ENCODE measurements at regions not wholly inside any gene's neighbourhood (a gene's known extent, or its start where the extent isn't known, plus 50 kb on each side); places are given as distances from the start of the nearest gene placed in this dataset.

- H3K27me3 ChIP-seq (ENCODE audit: control insufficient read depth, insufficient read depth, low read length): no peaks in the 10 kb centered on the region
- no peak overlapping the region for H3K4me2 ChIP-seq (ENCODE audit: low read length)
- H3K4me1 ChIP-seq: no peaks in the 10 kb centered on the region
- H2AFZ ChIP-seq: no peak overlapping the region
- H3K9me3 ChIP-seq (ENCODE audit: control insufficient read depth, low read length): no peaks in the 10 kb centered on the region
- no peak overlapping the region for H3K27ac ChIP-seq
- H3K79me2 ChIP-seq: no peaks in the 10 kb centered on the region
- no peak overlapping the region for H3K9ac ChIP-seq
- H3K36me3 ChIP-seq (ENCODE audit: control insufficient read depth, insufficient read depth, low read length): no peaks in the 10 kb centered on the region
- no peak for TF ChIP-seq CTCF (IDR thresholded peaks at IDR 0.05)
- H3K4me3 ChIP-seq (ENCODE audit: low read depth, low read length): no peak overlapping the region
Measured at GRCh38 chr2:242056785-242057184, 187.3 kb downstream of the RTP5 start.

GRCh38 chr2:242057379-242058040 lies 188.0 kb downstream of the RTP5 start:
- no peaks in the 10 kb centered on the region for H3K9me3 ChIP-seq (ENCODE audit: control insufficient read depth, low read length)
- no peak overlapping the region for H3K9ac ChIP-seq
- TF ChIP-seq CTCF (IDR thresholded peaks at IDR 0.05): no peak

GRCh38 chr2:242058116-242058680 lies 188.7 kb downstream of the RTP5 start:
- no peaks in the 10 kb centered on the region for H3K9me3 ChIP-seq (ENCODE audit: control insufficient read depth, low read length)
- H2AFZ ChIP-seq: no peak overlapping the region
- no peak overlapping the region for H3K27ac ChIP-seq
- no peaks in the 10 kb centered on the region for H3K36me3 ChIP-seq (ENCODE audit: control insufficient read depth, insufficient read depth, low read length)
- TF ChIP-seq CTCF (IDR thresholded peaks at IDR 0.05): no peak
- H3K27me3 ChIP-seq (ENCODE audit: control insufficient read depth, insufficient read depth, low read length): no peaks in the 10 kb centered on the region
- no peaks in the 10 kb centered on the region for H3K79me2 ChIP-seq
- no peak overlapping the region for H3K4me2 ChIP-seq (ENCODE audit: low read length)
- H3K4me3 ChIP-seq (ENCODE audit: low read depth, low read length): no peak overlapping the region
- H3K4me1 ChIP-seq: no peaks in the 10 kb centered on the region
- H3K9ac ChIP-seq: no peak overlapping the region

More at GRCh38 chr2:242057379-242058040, 188.0 kb downstream of the RTP5 start:
- no peaks in the 10 kb centered on the region for H3K27me3 ChIP-seq (ENCODE audit: control insufficient read depth, insufficient read depth, low read length)
- no peak overlapping the region for H3K27ac ChIP-seq
- H3K79me2 ChIP-seq: no peaks in the 10 kb centered on the region
- no peak overlapping the region for H2AFZ ChIP-seq
- H3K36me3 ChIP-seq (ENCODE audit: control insufficient read depth, insufficient read depth, low read length): no peaks in the 10 kb centered on the region
- H3K4me3 ChIP-seq (ENCODE audit: low read depth, low read length): no peak overlapping the region
- H3K4me1 ChIP-seq: no peaks in the 10 kb centered on the region
- no peak overlapping the region for H3K4me2 ChIP-seq (ENCODE audit: low read length)

- H3K9ac ChIP-seq: no peak overlapping the region
- H3K79me2 ChIP-seq: no peaks in the 10 kb centered on the region
- H3K36me3 ChIP-seq (ENCODE audit: control insufficient read depth, insufficient read depth, low read length): no peaks in the 10 kb centered on the region
- H3K27me3 ChIP-seq (ENCODE audit: control insufficient read depth, insufficient read depth, low read length): no peaks in the 10 kb centered on the region
- no peak for TF ChIP-seq CTCF (IDR thresholded peaks at IDR 0.05)
- H3K27ac ChIP-seq: no peak overlapping the region
- H3K4me3 ChIP-seq (ENCODE audit: low read depth, low read length): no peak overlapping the region
- H3K4me2 ChIP-seq (ENCODE audit: low read length): no peak overlapping the region
- no peaks in the 10 kb centered on the region for H3K9me3 ChIP-seq (ENCODE audit: control insufficient read depth, low read length)
- H2AFZ ChIP-seq: no peak overlapping the region
- no peaks in the 10 kb centered on the region for H3K4me1 ChIP-seq
Measured at GRCh38 chr2:242059566-242059965, 190.0 kb downstream of the RTP5 start.
